ENCODE measurements at regions not wholly inside any gene's neighbourhood (a gene's known extent, or its start where the extent isn't known, plus 50 kb on each side); places are given as distances from the start of the nearest gene placed in this dataset.
A peak's percentile ranks its signal among the peaks of the same experiment; 100 is the strongest.

GRCh38 chr7:25391295-25391861 lies 163.1 kb upstream of the NPVF start:
- TF ChIP-seq CTCF (IDR thresholded peaks at IDR 0.05) = peak in 6 of 7 experiments; percentile 22 to 56 (median 49)
- TF ChIP-seq POLR2A (IDR thresholded peaks at IDR 0.05) = no peak
